Heart right ventricle (tissue), 16 donors: ENCODE measurements at regions not wholly inside any gene's neighbourhood (a gene's known extent, or its start where the extent isn't known, plus 50 kb on each side); places are given as distances from the start of the nearest gene placed in this dataset.
A peak's percentile ranks its signal among the peaks of the same experiment; 100 is the strongest.

Source experiments
- ATAC-seq, 8 donors: fragments of 200-7000 bp; cut with Tn5 transposase; one replicate each; pipeline ENCODE4 v1.9.1; 2020; ENCODE audit warnings: mild to moderate bottlenecking in 8 of 8, moderate library complexity in 8 of 8, moderate number of reproducible peaks in 1 of 8
- DNase-seq, 2 donors: peaks; one replicate each; pipeline ENCODE4 v3.0.0-alpha.2; 2020
- H3K27ac ChIP-seq, 10 donors: fragments of 200-600 bp; sonication (generic) in 2 of 10; one replicate each; pipeline versions ENCODE4 v1.5.0 to v1.8.0; 2020 to 2022; ENCODE audit warnings: mild to moderate bottlenecking in 3 of 10
- H3K27me3 ChIP-seq, 7 donors: fragments of 200-600 bp; one replicate each; pipeline ENCODE4 v1.8.0; 2021 to 2022; ENCODE audit warnings: mild to moderate bottlenecking in 2 of 7
- H3K36me3 ChIP-seq, 9 donors: fragments of 200-600 bp; sonication (generic) in 1 of 9; one replicate each; pipeline versions ENCODE4 v1.5.0 to v1.8.0; 2020 to 2022; ENCODE audit warnings: mild to moderate bottlenecking in 2 of 9
- H3K4me1 ChIP-seq, 9 donors: fragments of 200-600 bp; sonication (generic) in 1 of 9; one replicate each; pipeline versions ENCODE4 v1.5.0 to v1.8.0; 2020 to 2022; ENCODE audit warnings: mild to moderate bottlenecking in 4 of 9
- H3K4me3 ChIP-seq, 10 donors: fragments of 200-600 bp; sonication (generic) in 2 of 10; one replicate each; pipeline versions ENCODE4 v1.5.0 to v1.8.0; 2020 to 2022; ENCODE audit warnings: mild to moderate bottlenecking in 7 of 10, moderate library complexity in 2 of 10
- H3K9me3 ChIP-seq, 11 donors: fragments of 200-600 bp in 10 of 11; sonication (generic) in 2 of 11; one replicate each; pipeline versions ENCODE4 v1.5.0 to v1.8.0; 2013 to 2022; ENCODE audit warnings: mild to moderate bottlenecking in 2 of 11, control low read depth in 1 of 11, moderate library complexity in 1 of 11
- WGBS, 2 donors: extraction: QIAGEN DNeasy Blood & Tissue Kit; methylation state at CpG; one replicate each; pipeline ENCODE4 v1.1.7; 2013; ENCODE audit warnings: inconsistent platforms in 1 of 2; 5-methylcytosine and 5-hydroxymethylcytosine counted together
- intact Hi-C, 10 donors: fragments of 100-400 bp; cut with DNase I; formaldehyde crosslinking; loops; one replicate each; pipeline versions ENCODE4 v1.11.1 to v1.14.2; 2022
- TF ChIP-seq, protein P1 (sequence below), 9 donors: fragments of 200-600 bp; sonication (generic) in 2 of 9; IDR thresholded peaks; one replicate each; pipeline versions ENCODE4 v1.5.0 to v1.8.0; 2021 to 2022; ENCODE audit warnings: antibody characterized with exemption in 9 of 9, mild to moderate bottlenecking in 5 of 9, moderate library complexity in 1 of 9
- donor health status: Arrhythmogenic right ventricular cardiomyopathy.
- donor health status: ischemic (EF 13 %, LVEDD 7.1; RV severe dilation, severe dysfunction).
- donor health status: healthy with polysubstance abuse.
- donor health status: DM: no; HTN: yes; CAD: no.
- donor health status: DM: no; HTN: no; CAD: no.
- donor health status: ischemic (EF 25% LVEDD 6.9; RV normal size, moderate dysfunction).
- donor health status: ischemic (EF 25% LVEDD 5.7; RV mildly dilated, moderate dysfunction).
- donor health status: healthy.
- donor health status: DM: yes; HTN: yes; CAD: no.
- donor health status: Ischemic cardiomyopathy.
- donor health status: ischemic (EF 35%, LVEDD 5.7; RV mildly dilated, moderate dysfunction).
- donor health status: nonischemic (EF 11% LVEDD 7.7; RV severe dilation, severe dysfunction).
- donor health status: DM: yes; HTN: yes; CAD: no.
- donor health status: PGD.
- donor health status: ischemic (EF 29% LVEDD 5.4; RV normal size, mild dysfunction).
- donor health status: nonischemic (EF 23%, LVEDD 6.1; RV moderate dilation, normal function).

- WGBS, 2 donors = 96 to 98% methylated on average over 5 of the region's 5 CpGs
- H3K4me3 ChIP-seq = no peak overlapping the region
- no peak overlapping the region for H3K27ac ChIP-seq
- TF ChIP-seq, protein P1, sequence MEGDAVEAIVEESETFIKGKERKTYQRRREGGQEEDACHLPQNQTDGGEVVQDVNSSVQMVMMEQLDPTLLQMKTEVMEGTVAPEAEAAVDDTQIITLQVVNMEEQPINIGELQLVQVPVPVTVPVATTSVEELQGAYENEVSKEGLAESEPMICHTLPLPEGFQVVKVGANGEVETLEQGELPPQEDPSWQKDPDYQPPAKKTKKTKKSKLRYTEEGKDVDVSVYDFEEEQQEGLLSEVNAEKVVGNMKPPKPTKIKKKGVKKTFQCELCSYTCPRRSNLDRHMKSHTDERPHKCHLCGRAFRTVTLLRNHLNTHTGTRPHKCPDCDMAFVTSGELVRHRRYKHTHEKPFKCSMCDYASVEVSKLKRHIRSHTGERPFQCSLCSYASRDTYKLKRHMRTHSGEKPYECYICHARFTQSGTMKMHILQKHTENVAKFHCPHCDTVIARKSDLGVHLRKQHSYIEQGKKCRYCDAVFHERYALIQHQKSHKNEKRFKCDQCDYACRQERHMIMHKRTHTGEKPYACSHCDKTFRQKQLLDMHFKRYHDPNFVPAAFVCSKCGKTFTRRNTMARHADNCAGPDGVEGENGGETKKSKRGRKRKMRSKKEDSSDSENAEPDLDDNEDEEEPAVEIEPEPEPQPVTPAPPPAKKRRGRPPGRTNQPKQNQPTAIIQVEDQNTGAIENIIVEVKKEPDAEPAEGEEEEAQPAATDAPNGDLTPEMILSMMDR (IDR thresholded peaks at IDR 0.05) = no peak
- H3K4me1 ChIP-seq = peaks cover 0 to 46% (median 10%) of the 10 kb centered on the region in 9 donors
- H3K9me3 ChIP-seq = peaks cover 0 to 10% (median 0%) of the 10 kb centered on the region in 11 donors
- no peaks in the 10 kb centered on the region for H3K36me3 ChIP-seq
- DNase-seq = no peak
- no peak for ATAC-seq
- no peaks in the 10 kb centered on the region for H3K27me3 ChIP-seq
- intact Hi-C loops = no loop called here
These were observed 171.0 kb upstream of the SMAD3 start for GRCh38 chr15:66894363-66894762.

DNA sequence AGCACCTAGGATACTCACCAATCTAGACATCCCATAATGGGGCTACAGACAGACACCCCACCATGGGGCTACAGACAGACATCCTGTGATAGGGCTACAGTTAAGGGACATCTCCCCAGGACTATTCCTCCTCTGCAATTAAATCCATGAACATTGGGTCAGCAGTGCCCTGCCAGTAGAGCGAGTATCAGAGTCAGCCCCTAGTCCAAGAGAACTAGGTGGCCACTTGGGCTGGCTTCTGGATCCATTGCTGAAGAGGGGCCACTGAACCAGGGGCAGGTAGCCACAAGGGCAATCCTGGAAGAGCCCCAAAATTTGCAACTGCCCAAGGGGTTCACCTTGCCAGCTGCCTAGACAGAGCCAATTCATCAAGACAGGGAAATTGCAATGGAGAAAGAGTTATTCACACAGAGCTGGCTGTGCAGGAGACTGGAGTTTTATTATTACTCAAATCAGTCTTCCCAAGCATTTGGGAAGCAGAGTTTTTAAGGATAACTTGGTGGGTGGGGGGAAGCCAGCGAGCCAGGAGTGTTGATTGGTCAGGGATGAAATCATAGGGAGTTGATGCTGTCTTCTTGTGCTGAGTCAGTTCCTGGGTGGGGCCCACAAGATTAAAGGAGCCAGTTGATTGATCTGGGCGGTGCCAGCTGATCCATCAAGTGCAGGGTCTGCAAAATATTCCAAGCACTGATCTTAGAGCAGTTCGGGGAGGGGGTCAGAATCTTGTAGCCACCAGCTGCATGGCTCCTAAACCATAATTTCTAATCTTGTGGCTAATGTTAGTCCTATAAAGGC, 170.2 kb upstream of the SMAD3 start:
- H3K36me3 ChIP-seq = no peaks in the 10 kb centered on the region
- intact Hi-C loops = no loop called here
- WGBS, 2 donors = 69 to 93% methylated on average over 4 of the region's 4 CpGs
- peaks cover 0 to 46% (median 10%) of the 10 kb centered on the region in 9 donors for H3K4me1 ChIP-seq
- no peak for DNase-seq
- H3K27me3 ChIP-seq = no peaks in the 10 kb centered on the region
- no peak for ATAC-seq
- H3K9me3 ChIP-seq = peaks cover 0 to 2% (median 0%) of the 10 kb centered on the region in 11 donors
- H3K27ac ChIP-seq = no peak overlapping the region
- TF ChIP-seq, protein P1 (IDR thresholded peaks at IDR 0.05) = no peak
- no peak overlapping the region for H3K4me3 ChIP-seq

DNA sequence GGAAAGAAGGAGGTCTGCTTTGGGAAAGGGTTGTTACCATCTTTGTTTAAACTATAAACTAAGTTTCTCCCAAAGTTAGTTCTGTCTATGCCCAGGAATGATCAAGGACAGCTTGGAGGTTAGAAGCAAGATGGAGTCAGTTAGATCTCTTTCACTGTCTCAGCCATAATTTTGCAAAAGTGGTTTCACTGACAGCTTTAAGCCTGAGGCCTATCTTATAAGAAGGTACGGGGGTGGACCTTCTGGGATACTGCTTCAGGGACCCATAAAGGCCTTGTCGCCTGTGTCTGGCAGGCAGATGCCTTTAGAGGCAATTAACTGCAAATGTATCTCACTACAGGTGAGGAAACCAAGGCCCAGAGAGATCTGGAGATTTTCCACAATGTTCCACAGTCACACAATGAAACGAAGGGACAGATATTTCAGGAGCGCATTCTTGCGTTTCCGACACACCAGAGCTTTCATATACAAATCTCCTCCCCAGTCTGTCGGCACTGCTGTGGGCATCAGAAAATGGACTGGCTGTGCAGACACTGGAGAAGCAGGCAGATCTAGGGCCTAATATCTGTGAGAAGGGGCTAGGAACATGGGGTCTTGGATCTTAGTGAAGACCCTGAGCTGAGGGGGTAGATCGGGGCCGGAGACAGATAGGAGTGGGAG, 169.5 kb upstream of the SMAD3 start:
- Histone ChIP-seq H3K27ac (no peak overlapping the region), H3K4me1 (peaks cover 0 to 50% (median 13%) of the 10 kb centered on the region in 9 donors), H3K27me3 (no peaks in the 10 kb centered on the region), H3K9me3 (no peaks in the 10 kb centered on the region), H3K4me3 (no peak overlapping the region), H3K36me3 (no peaks in the 10 kb centered on the region)
- DNase-seq = no peak
- WGBS, 2 donors = 91 to 97% methylated on average over 9 of the region's 9 CpGs
- TF ChIP-seq, protein P1 (IDR thresholded peaks at IDR 0.05) = no peak
- peak in 1 of 8 donors; percentile 11 for ATAC-seq
- intact Hi-C loops = no loop called here

GRCh38 chr15:66896611-66897010, 168.8 kb upstream of the SMAD3 start:
- WGBS, 2 donors = 87 to 96% methylated on average over 5 of the region's 5 CpGs
- H3K4me3 ChIP-seq = no peak overlapping the region
- no peaks in the 10 kb centered on the region for H3K36me3 ChIP-seq
- no peak for DNase-seq
- ATAC-seq = no peak
- peaks cover 3 to 56% (median 18%) of the 10 kb centered on the region in 9 donors for H3K4me1 ChIP-seq
- TF ChIP-seq, protein P1 (IDR thresholded peaks at IDR 0.05) = no peak
- H3K9me3 ChIP-seq = no peaks in the 10 kb centered on the region
- H3K27ac ChIP-seq = no peak overlapping the region
- intact Hi-C loops = no loop called here
- H3K27me3 ChIP-seq = no peaks in the 10 kb centered on the region
